NCI-H1417 treated with DMSO at 0.1 percent for 48 hours (cell line): ENCODE measurements at regions not wholly inside any gene's neighbourhood (a gene's known extent, or its start where the extent isn't known, plus 50 kb on each side); places are given as distances from the start of the nearest gene placed in this dataset.
A peak's percentile ranks its signal among the peaks of the same experiment; 100 is the strongest.
"Not testable (repeated sequence)": the region's sequence is repeated elsewhere in the genome, so short reads cannot be mapped to it uniquely, and the experiment has no call there.

Source experiments
- DNase-seq: peaks from one replicate; lab custom pipeline; 2025; lab: John Stamatoyannopoulos, UW

DNA sequence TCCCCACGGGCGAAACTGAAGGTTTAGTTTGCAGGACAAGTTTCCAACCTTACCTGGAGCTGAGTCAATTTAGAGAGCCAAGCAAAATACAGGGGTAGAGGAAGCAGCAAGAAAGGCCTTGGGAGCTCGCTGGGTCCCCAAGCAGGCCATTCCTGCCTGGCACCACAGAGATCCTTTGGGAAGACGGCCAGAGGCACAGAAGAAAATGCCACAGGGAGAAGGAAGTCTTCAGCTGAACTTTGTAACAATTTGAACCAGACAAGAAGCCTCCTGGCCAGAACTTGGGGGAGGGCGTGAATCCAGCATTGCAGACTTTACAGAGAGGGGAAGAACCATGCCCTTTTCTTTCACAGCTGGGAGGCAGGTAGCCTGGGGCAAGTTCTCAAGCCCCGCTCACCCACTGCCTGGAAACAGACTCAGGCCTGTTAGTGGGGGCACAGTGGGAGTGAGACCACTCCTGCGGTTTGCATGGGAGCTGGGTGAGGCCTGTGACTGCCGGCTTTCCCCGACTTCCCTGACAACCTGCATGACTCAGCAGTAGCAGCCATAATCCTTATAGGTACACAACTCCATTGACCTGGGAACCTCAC is 259.4 kb downstream of the SETD4 start:
- DNase-seq, result not testable (repeated sequence)

DNA sequence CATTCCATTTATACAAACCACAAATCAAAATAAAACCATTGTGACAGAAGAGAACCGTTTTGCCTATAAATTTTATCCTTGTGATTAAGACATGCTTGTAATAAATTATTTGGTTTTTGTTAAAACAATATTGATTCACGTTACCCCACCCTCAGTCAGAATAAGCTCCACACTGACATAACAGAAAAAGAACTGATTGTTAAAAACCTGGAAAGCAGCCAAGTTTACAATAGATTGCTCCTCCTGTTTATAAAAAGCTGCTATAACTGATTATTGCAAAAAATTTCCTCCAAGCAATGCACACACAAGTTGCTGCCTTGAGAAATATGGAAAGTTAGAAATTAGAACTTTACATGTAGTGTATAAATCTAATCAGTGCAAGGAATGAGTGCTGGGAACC is 263.5 kb downstream of the SETD4 start:
- peak; percentile 44 for DNase-seq

DNA sequence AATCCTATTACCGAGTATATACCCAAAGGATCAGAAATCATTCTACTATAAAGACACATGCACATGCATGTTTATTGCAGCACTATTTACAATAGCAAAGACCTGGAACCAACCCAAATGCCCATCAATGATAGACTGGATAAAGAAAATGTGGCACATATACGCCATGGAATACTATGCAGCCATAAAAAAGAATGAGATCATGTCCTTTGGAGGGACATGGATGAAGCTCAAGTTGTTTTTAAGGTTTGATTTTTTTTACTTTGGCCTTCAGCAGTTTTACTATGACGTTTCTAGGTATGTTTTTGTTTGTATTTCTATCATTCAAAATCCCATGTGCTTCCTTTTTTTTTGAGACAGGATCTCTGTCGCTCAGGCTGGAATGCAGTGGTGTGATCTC is 265.8 kb downstream of the SETD4 start:
- not testable (repeated sequence) for DNase-seq

DNA sequence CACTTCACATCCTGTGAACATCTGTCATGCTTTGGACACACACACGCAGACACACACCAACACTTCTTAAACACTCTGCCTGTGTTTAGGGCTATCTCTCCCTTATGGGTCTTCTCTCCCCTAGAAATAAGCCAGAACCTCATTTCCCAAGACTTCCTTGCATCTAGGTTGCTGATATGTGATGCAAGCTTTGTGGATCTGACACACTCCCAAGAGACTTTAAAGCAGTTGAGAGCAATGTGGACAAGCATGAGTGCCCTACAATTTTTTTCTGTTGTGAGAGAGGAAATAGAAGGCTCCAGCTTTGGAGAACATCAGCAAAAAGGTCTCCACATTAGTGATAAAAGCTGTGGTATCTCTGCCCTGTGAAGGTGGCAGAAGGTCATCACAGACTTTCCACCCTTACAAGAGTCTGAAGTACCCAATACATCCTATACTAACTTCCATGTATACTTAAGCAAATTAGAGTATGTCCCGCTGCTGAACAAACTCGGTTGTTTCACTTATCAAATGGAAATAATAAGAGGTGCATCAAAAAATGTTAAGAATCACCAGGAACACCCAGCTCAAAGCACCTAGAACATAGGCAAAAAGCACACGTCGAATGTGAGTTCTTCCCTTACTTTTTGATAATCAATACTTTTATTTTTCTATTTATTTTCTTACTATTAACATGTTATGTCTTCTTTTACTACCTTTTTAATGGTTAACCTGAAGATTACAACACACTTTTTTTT is 267.6 kb downstream of the SETD4 start:
- DNase-seq, result no peak

DNA sequence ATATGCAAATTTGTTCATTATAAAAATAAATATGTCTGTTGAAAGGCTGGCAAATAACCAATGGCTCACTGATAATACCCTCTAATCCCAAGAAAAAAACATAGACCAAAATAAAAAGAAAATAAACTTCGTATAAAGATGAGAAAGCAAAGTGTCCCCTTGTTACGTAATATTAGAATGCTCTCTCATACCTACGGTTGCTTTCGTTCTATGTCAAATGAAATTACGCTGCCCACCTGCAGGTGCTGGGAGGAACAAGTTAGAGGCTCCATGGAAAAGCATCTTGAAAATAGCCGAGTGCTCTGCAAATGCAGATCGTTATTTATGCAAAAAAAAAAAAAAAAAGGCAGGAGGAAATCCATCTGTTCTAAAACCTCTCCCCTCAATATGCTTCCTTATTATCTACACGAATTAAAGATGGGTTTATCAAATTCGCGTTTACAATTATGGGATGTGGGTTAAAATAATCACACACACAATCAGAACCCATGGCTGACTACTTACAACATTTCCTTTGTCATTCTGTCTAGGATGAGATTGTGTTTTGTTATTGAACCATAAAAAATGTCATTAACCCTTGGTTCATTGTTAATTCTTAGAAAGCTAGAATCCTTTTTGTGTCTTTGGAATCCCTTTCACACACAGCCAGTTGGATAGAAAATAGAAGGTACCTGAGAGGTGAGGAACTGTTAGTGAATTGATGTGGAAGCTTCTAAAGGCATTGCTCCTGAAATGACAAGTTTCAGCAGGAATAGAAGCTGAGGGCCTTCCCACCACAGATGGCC is 268.6 kb downstream of the SETD4 start:
- DNase-seq, result no peak

DNA sequence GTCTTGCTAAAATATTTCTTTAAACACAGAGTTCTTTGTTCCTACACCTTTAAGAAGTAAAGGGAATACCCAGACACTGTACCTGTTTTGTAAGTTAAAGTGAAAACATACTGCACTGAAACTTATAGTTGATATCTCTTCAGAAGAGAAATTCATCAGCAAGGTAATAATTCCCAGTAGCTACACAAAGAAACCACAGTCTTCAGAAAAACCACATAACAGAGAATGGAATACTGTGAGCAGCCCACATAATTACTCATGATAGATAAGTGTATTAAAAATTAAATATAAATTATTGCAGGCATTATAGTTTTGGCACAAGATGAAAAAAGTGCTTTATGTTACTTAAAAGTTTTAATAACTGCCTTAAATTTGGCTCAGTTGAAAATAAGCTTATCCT is 276.6 kb downstream of the SETD4 start:
- no peak for DNase-seq

DNA sequence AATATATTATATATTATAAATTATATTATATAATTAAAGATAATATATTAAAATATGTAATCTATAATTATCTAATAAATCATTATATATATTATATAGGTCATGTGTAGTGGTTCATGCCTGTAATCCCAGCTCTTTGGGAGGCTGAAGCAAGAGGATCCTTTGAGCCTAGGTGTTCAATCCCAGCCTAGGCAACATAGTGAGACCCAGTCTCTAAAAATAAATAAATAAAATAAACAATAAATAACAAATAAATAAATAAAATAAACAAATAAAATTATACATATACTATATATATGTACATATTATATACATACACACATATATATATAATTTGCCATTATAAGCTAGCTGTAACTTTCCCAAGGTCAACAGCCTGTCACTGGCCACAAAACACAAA is 277.7 kb downstream of the SETD4 start:
- DNase-seq, result no peak

DNA sequence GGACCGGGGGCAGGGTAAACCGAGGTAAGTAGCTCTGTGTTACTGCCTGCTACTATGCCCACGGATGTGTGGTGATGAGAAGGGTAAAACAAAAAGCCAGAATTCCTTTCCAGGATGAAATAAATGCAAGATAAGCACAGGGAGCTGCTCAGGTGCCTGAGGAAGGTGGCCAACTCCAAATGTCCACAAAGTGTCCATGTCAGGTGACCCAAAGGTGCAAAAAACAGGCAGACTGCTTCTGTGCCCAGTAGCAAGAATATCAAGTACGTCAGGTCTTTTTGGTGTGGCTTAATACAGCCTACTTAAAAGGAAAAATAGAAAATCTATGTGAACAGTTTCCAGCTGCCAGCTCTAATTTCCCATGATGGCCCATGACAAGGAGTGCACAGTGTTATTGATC is 279.3 kb downstream of the SETD4 start:
- DNase-seq, result no peak

DNA sequence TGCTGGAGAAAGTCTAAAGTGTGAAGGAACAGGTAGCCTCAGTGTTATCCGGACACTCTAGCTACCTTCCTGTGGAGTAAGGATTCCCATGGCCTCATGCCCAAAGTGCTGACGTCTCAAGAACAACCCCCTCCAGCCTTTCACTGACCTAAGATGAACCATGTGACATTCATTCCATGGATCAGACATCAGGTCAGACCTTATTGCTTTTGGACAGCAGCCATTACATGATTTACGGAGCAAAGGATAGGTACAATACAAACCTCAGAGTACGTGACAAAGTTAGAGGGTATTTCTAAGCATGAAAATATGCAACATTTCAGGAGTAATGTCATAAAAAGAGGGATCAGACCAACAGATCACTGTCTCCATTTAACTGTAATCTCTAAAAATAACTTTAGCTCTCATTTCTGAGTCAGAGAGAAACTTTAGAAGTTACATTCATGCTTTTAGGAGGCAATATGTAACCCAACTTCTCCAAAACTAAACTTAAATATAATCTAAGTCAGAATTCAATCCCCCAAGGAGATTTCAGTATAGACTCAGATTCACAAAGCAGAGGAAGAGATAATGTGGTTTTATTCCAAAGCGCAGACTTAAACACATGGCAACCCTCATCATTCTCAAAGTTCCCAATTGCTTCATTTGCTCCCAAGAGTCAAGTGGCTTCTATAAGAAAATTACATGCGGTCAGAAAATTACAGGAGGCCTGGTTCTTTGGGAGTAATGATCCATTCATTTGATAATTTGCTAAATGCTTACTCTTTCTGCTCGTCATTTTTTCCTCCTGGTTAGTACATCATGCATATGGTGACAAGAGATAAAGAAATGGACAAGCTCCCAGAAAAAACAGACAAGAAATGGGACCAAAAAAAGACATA is 280.4 kb downstream of the SETD4 start:
- no peak for DNase-seq

DNA sequence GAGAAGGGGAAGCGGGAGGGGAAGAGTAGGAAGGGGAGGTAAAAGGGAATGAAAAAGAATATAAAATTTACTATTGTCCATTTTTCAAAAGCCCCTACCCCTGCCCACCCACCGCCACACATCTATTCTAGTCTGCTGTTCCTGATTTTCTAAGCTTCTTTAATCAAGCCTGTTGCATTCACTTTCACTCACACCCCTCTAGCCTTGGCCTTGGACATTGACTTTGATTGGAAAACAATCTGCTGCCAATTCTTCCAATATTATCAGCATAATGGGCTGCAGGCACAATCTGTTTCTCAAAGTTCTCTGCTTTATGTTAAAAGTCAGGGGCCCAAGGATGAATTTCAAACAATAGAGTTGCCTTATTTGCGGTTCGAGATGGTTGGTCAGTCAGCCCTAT is 281.2 kb downstream of the SETD4 start:
- DNase-seq, result no peak

DNA sequence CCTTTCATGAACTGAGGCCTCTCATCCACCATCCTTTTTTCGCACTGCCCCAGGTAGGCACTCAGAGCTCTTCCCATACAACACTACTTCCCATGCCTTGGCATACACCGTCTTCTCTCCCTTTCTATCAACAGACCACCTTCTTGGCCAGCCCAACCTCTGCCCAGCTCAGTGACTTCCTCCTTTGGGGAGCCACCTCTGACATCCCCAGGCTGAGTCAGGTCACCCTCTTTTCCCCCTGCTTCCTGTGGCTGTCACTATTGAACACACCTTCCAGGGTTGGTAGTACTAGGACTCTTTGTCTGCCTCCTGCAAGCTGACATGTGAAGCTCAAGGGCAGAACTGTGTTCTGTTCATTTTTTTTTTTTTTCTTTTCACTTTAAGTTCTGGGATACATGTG is 283.2 kb downstream of the SETD4 start:
- no peak for DNase-seq

DNA sequence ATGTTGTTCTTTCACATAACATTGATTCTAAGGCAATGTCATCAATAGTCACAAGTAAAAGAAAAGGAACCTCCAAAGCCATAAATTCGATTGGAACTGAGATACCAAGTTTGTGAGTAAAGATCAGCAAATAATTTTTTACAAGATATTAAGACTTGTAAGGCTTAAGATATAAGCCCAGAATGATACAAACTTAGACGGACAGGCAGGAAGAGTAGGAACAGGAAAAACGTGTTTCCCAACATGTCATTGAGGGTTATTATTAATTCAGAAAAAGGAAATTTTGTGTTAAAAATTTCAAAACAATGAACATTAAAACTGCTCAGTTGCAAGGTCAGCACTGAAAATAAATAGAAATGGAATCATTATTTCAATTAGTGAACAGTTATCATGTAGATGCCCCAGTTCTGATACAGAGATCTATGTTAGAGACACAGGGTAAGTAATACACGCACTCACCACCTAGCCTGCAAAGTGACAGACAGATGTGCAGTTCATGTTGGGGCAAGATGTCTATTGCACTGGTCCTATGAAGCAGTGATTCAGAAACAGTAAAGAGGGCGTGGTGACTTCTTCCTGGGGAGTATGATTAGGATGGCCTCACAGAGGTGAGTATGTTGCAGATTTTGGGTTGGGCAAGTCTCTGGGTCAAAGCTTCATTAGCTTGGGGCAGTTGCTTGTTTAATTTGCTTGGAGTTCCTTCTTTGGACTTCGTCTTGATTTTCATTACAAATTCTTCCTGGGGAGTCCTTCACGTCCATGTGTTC is 284.4 kb downstream of the SETD4 start:
- no peak for DNase-seq

DNA sequence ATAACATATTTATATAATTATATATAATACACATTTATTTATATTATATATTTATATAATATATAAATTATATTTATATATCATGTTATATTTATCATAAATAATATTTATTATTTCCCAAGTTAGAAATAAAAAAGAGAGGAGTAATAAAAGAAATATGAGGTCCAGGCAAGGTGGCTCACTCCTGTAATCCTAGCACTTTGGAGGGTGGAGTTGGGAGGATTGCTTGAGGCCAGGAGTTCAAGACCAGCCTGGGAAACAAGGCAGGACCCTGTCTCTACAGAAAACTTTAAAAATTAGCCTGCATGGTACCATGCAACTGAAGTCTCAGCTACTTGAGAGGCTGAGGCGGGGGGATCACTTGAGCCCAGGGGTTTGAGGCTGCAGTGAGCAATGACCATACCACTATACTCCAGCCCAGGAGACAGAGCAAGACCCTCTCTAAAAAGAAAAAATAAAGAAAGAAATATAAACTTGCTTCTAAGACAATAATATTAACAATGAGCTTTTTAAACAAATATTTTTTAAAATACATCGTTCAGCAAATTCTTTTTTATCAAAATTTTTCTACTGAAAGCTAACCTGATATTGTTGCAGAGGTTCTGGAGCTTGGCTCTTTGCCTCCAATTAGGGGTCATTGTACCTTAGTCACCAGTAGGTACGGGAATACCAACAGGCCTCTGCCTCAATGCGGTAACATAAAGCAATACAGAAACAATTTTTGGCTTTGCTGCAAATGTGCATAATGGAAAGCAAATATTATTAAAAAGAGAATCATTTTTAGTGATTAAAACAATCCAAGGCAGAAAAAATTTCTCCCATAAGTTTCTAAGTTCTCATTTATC is 290.0 kb downstream of the SETD4 start:
- DNase-seq, result no peak

DNA sequence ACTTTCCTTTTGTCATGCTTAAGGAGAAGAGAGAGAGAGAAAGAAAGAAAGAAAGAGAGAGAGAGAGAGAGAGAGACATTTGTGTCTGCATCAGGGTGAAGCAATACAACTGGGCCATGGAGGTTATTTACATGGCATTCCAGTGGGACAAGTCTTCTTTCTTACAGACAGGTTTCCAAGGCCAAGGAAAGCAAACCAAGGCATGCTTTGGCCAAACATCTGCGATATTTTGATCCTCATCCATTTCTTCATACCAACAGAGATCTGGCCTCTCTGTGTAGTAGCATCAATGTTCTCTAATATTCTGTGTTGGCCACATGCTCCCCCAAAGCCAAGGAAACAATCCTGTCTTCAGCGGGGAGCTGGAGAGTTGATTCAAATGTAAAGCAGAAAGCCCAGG is 292.1 kb downstream of the SETD4 start:
- no peak for DNase-seq

DNA sequence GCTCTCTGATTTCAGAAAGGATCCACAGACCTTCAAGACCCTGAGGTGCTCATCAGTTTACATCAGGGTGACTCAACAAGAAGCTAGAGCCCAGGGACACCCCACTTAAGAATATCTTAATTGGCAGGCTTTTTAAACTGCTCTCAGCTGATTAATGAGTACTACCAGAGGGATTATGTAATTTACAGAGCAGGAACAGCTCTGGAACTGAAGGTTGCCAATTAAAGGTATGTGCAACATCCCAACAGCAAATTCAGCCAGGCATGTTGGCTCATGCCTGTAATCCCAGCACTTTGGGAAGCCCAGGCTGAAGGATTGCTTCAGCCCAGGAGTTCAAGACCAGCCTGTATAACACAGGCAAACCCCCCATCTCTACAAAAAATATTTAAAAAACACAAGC is 295.7 kb downstream of the SETD4 start:
- DNase-seq, result no peak

DNA sequence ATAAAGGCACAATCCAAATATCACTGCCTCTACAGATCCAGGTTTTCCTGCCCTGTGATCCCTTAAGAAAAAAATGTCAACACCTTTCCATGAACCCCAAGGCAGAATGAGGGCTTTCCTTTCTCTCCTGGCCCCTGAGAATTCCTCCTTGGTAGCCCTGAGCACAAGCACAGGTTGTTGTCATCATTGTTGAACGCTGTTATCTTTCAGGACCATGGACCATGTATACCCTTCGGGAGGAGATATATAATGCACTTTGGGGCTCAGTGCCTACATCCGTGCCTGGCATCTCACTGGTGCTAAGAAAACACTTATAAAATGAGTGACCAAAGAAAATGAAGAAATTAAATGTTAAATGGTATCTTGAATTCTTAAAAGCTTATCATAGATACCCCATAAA is 296.2 kb downstream of the SETD4 start:
- no peak for DNase-seq

DNA sequence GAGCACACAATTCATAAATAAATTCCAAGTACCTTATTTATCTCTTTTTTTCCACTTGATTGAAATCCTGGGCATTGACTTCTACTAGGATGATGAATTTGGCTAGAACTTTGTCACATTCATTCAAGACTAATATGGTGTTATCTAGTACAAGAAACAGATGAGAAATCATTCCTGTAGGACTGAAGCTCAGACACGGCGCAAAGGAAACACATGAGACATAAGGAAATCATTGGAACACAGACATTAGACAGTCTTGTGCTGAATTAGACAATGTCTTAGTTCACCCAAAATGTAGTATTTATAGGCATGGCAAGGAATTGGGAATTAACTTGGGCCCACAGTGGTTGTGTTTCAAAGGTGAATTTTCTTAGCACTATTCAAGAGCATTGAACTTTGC is 305.7 kb downstream of the SETD4 start:
- no peak for DNase-seq

DNA sequence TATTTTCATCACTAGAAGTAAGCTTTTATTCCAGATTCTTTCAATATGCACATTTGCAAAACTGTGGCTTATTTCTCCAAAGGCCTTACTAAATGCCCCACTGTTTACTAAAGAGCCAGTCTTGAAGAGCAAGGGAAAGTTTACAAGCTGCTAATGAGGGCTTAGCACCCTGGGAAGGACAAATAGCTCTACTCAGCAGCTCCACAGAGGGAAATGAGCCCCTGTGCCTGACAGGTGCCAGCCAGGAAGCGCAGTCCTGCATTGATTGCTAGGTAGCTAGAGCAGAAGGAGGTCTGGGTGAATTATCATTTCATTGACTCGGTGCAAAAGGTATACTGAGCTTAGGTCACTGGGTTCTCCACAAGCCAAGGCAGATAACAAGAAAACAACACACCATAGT is 307.0 kb downstream of the SETD4 start:
- DNase-seq, result no peak

DNA sequence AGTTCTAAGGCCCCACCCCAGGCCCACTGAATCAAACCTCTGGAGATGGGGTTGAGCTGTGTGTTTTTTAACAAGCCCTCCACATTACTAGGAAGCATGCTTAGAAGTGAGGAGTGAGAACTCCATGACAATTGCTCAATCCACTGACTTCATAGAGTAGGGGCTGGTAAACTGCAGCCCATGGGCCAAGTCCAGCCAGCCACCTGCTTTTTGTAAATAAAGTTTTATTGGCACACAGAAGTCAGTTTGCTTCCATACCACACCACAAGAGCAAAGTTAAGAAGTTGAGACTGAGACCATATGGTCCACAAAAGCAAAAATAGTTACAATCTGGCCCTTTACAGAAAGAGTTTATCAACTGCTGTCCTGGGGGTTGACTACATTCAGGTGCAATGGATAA is 309.2 kb downstream of the SETD4 start:
- no peak for DNase-seq

DNA sequence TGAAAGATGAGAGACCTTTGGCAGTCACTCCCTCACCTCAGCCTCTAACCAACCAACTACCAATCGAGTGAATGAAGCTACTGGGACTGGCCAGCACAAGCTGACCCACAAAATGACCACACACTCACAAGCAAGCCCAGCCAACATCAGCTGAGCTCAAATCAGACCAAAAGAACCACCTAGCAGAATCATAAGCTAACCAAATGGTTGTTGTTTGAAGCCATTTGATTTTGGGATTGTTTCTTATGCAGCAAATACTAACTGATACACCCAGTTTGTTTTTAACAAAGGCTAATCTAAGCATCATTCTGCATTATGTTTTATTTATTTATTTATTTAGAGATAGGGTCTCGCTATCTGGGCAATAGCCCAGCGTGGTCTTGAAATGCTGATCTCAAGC is 310.4 kb downstream of the SETD4 start:
- no peak for DNase-seq
